Colon (tissue), 2 donors: ENCODE measurements at regions not wholly inside any gene's neighbourhood (a gene's known extent, or its start where the extent isn't known, plus 50 kb on each side); places are given as distances from the start of the nearest gene placed in this dataset.
"Not testable (repeated sequence)": the region's sequence is repeated elsewhere in the genome, so short reads cannot be mapped to it uniquely, and the experiment has no call there.

Experiments
- FAIRE-seq: peaks from 2 replicates; lab custom pipeline; 2012; peaks lifted over from hg19 to GRCh38; lab: Jason Lieb, UNC
- donor health status: control.
- donor health status: control.

DNA sequence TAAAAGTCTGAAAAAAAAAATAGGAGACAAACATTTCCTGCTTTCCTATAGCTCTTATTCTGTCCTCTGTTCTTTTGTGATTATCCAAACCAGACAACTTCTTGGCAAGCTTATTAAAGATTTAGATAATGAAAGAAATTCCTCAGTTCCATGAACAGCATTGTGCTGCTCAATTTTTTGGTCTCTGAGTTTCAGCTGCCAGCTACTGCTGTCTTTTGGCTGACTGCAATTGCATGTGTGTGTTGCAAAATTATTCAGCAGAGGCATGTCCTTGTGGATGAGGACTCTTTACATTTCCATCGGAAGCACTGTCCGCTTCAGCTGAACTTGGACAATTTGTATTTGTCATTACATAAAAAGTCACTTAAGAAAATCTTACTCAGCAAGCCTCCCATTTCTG lies 397.3 kb upstream of the RASGRP1 start:
- FAIRE-seq = no peak

DNA sequence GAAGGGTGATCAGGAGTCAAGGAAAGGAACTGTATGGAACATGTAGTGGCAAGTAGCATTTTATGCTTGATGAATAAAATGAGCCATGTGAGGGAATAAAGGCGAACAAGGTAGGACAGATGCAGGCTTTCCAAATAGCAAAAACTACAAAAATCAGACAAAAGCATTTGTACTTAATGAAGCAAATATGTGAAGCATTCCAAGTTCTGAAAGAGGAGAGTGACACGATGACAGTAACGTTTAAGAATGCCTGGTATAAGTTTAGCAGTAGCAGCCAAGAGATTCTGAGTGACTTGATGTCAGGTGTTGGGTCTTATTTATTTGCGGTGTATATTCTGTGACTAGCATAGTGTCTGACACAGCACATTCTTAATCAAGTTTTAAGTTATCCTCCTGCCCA lies 408.2 kb upstream of the RASGRP1 start:
- FAIRE-seq = no peak

DNA sequence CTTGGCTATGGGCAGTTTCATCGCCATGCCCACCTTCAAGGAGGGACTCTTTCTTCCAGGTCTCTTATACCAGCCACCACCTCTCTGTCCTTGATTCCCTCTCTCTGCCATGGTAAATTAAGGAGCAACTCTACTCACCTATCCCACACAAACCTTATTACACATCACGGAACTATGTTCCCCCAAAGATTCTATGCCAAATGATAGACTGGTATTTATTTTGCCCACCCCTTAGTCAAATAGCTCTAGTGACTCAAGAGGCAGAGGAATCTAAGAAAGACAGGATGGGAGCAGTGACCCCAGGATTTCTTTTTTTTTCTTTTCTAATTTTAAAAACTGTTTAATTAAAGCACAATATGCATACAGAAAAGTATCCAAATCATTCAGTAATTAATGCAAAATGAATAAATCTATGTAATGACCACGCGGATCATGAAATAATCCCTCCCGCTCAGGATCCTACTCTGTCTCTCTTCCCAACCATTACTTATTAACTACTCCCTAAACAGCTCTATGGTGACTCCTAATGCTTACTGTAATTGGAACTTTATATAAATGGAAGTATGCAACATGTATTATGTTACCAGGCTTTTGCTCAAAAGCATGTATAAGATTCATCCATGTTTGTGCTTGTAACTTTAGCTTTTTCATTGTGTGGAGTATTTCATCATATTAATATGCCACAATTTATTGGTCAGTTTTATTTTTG lies 410.8 kb upstream of the RASGRP1 start:
- FAIRE-seq = no peak

DNA sequence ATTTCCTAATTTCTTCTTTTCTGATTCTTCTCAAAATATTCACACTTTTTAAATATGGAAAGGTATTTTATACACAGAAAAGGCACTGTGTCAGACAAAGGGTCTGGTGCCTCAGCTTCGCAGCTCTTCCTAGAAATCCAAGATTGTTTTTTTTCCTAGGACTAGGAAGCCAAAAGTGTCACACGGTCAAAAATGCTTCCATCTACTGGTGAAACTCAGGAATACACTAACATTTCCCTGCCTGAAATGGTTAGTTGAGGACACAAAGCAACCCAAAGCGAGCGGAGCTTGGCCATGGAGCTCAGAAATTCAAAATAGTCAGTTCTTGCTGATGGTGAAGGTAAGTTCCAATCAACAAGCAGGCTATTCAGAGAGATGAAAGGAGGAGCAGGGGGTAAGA lies 426.5 kb upstream of the RASGRP1 start:
- FAIRE-seq = no peak

DNA sequence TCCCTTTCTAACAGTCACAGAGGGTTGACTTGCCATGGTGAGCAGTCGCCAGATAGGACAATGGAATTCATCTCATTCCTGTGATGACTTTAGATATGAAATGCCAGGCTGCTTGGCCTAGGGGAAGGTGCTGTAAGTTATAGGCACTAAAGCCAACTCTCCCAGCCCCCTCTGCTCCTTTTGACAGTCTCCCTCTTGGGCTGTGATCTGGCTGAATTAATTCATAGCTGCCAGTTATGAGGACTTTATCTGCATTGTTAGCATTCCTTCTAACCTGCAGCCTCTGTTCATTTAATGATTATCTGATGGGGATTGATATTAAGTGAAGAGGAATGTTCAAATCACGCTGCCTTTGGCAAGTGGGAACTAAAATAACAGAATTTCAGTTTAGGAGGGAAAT lies 427.1 kb upstream of the RASGRP1 start:
- no peak for FAIRE-seq

DNA sequence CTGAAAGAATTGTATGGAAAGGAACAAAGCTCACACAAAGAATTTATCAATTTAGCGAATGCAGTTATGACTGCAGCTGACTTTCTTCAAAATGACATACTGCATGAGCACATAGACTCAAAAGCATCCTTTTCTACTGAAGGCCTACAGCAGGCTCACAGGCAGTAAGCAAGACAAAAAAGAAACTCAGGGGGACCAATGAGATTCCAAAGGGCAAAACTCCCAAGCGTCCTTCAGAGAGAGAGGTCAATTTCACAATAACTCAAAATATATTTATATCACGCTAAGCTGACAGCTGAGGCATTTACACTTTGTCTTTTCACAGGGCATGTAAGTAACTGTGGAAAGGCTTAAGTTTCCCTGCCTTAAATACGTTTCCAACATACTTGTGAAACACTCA lies 427.9 kb upstream of the RASGRP1 start:
- no peak for FAIRE-seq

DNA sequence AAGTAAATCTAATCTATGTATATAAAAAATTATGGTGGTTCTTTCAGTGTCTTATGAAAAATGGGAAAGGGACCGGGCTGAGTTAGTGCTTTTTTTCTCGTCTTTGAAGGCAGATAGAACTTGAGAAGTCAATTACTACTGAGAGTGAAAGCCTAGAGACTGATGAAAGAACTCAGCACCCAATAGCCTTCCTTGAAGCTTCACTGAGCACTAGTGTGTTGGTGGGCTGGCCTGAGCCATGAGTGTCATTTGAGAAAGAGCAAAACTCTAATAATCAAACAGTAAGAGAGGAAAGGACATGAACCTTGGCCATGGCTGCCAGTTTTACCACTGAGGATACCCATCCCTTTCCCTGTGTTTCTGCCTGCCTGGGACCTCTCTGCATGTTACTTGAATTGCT lies 428.3 kb upstream of the RASGRP1 start:
- no peak for FAIRE-seq

DNA sequence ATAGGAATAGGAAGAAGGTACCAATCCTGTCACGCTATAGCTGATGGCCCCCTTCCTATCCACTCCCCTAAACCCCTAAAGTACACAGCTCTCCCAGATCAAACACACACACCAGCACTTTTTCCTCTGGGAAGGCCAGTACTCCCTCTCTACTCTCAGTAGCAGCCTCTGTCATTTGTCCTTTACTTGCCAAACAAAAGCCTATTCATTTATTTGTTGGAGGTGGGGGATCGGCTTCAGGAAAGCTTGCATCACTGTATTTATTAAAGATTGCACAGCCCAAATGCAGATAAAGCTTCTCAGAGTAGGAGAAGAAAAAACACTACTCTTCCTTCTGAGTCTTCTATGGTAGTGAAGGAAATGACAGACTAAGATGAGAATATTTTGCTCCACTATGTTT lies 429.7 kb upstream of the RASGRP1 start:
- FAIRE-seq = no peak

DNA sequence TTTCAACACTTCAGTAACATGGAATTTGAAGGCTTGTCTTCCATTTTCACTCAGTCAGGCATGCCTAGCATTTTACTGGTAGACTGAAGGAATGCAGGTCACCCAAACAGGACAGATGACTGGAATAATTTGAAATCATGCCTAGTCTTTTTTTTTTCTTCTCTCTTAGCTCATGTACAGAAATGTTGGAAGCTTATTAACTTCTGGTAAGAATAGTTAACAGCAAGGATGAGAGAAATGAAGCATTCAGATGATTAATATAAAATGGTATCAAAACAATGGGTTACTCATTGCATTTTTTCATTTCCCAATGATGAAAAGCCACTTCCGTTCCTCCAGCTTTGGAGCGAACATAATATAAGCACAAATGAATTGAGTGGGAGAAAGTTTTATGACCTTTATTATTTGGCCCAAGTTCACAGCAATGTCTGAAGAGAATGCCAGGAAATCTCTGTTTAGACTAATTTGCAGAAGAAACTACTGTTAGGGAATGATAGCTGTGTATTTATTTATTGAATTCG lies 431.6 kb upstream of the RASGRP1 start:
- no peak for FAIRE-seq

DNA sequence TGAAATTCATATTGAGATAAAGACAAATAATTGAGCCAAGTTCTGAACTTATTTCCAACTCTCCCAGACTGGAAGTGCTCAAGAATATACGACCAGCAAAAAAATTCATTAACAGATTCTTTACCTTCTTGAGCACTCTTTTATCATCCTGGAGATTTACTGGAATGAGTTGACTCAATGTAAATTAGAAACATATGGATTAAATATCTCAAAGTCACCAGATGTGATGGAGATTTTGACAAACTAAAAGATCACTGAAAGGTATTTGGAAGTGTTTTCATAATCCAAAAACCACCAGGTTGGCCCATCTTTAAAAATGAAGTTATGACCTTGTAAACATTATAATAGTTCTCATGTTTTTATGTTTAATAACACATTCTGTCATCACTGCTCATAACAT lies 433.2 kb upstream of the RASGRP1 start:
- no peak for FAIRE-seq

DNA sequence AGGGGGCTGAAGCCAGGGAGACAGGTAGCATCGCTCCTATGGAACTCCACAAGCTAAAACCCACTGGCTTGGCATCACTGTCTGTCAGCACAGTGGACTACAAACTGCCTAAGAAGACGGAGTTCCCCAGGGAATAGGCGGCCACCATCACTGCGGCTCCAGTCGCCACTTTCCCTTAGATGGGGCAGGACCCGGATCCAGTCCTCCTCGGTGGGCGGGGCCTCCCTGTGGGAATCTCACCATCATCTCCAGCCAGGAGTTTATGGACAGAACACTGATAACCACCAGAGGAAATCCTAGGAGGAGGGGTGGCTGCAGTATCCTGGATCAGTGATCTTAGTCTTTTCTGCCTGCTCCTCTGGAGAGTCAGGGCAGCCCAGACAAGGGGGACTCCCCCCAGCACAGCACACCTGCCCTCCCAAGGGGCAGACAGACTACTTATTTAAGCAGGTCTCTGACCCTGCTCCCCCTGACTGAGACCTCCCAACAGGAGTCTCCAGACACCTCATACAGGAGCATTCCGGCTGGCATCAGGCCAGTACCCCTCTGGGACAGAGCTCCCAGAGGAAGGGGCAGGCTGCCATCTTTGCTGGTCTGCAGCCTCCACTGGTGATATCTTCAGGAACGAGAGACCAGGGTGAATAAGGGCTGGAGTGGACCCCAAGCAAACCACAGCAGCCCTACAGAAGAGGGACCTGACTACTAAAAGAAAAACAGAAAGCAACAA lies 435.6 kb upstream of the RASGRP1 start:
- no peak for FAIRE-seq

DNA sequence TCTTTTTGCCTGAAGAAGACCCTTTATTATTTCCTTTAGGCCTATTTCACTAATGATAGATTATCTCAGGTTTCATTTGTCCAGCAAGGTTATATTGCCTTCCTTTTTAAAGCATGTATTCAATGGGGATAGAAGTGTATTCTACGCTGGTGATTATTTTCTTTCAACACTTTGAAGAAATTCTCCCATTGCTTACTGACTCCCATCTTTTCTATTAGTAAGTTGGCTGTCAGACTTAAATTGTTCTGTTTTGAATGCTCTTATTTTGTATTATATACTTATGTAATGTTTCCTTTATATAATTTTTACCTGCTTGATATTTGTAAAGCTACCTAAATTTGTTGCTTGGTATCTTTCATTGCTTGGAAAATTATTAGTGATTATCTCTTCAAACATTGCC lies 445.1 kb upstream of the RASGRP1 start:
- no peak for FAIRE-seq

DNA sequence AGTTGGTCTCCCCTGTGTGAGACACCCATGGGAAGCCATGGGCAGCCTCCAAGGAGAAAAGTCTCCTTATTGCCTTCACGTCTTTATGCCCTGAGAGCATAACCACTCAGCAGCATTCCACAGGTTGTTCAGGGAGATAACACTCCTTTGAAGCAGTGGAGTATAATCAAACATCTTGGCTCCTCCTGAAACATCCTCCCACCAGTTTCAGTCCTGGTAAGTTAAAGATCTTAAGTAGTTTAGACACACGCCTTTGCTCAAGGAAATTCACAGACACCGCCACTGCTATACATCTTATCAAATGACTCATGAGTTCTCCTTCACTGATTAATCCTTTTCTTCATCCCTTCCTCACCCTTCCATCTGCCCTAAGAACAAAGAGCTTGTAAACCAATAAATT lies 446.5 kb upstream of the RASGRP1 start:
- not testable (repeated sequence) for FAIRE-seq

DNA sequence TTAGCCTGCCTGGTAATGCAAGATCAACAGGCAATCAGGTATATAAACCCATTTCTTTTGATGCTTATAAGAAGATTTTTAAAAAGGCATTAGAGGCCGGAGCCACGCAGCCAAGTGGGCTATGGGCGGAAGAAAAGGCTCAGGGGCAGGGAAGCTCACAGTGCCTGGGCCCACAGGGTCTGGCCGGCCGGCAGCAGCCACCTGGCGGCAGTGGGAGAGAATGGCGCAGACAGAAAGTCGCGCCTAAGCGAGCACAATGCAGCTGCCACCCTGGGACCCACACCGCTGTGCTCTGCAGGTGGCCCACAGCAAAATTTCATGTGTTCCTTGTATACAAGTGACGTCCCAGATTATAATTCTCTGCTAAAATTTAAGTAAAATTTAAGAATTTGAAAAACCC lies 448.6 kb upstream of the RASGRP1 start:
- no peak for FAIRE-seq

DNA sequence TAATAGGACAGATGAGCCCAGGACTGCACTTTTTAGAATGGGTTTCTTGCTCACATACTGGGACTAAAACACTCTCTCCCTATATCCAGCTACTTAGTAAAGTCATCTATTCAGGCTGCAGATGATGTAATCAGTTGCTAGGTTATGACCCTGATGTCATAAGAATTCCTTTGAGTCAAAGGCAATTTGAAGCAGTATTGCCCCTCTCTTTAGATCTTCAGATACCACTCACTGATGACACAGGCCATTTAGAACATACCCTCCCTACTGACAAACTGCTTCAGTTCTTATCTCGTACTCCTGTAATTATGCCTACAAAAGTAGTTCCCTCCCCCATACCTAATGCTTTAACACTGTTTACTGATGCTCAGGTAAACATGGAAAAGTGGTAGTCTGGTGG lies 450.1 kb upstream of the RASGRP1 start:
- no peak for FAIRE-seq

DNA sequence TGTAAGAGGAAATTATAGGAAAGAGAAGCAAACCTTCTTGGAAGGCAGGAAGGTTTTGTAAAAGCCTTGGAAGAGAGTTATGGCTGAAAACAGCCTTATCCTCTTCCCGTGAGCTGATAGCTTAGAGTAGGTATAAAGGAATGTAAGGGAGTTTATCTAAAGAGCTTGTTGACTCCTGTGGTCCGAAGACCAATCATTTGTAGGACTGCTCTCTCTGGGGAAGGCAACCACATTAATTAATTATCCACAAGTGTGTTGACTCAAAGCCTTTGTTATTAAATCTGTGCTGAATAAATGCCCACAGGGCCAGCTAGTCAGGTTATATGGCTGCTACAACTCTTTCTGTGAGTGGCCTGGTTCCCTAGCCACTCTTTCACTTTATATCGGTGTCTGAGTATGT lies 452.1 kb upstream of the RASGRP1 start:
- no peak for FAIRE-seq

DNA sequence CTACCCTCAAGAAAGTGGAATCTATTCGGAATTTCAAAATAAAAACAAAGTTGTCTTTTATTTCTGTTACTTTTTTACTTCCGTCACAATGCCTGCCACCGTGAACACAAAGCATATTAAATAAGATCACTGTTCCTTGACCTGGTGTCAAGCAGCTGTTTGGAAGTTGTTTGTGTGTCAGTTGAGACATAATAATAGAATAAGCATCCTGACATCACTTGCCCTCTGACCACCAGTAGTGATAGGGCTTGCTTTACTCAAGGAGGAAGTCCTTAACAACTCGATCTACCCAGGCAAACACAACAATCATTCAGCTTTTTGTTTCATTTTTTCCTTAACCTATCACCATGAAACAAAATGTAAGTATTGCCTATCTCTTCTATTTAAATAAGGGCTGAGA lies 454.4 kb upstream of the RASGRP1 start:
- FAIRE-seq = no peak

DNA sequence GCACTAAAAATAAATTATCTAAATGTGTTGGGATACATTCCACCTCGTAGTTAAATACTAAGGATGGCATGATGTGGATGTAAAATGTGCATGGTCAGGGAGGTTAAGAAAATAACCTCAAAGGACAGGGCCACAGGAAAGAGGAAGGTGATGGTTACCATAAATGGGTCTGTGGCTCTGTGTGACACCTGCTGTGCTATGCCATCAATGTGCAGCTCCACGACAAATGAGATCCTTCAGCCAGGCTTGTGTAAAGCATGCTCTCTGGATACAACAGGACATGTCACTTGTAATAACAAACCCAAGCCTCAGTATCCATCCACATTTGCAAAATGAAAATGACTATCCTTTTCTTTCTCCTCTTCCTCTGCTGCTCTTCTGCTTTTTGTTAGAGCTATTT lies 456.7 kb upstream of the RASGRP1 start:
- FAIRE-seq = no peak

DNA sequence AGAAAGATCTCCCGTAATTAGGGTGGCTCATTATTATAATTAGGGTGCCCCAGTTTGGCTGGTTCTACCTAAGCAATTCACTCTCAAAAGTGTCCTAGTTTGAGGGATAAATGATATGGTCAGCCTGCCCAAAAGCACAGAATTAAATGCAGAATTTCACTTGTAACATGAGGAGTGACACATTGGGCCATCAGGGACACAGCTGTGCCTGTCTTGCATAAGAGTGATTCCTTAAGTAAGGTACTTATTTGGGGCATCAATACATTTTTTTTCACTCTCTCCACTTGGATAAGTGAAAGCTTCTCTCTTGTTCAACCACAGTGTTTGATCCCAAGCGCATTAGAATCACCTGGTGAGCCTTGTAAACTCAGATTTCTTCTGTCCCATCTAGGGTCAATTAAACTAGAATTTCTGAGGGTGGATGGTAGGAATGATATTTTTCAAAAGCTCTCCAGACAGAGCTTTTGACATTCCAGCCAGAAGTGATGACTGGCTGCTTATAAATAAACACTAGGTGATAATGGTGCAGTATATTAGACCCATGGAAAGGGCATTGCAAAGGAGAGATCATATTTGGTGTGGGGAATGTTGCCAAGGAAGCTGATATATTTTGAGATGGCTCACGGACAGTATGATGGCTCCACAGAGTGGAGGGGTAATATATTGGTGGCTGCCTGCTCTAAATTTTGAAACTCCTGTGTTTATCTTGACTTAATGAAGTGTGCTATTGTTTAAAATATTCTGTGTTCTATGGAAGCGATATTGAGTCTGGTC lies 458.1 kb upstream of the RASGRP1 start:
- FAIRE-seq = no peak

DNA sequence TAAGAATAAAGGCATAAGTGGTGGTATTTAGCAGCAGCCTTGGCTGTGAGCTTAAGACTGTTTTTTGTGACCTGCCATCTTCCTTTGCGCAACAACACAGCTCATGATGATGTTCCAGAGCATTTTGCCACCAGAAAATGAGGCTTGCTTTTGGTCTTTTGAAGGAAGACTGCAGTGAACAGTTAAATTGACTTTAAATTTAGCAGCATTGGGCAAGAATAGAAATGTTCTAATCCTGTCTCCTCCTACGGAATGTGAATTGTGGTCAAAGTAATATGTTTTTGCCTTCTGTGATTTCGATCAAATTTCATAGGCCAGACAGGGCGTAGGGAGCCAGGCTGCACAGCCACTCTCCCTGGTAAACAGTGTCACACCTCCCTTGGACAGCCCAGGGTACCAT lies 460.7 kb upstream of the RASGRP1 start:
- FAIRE-seq = no peak

DNA sequence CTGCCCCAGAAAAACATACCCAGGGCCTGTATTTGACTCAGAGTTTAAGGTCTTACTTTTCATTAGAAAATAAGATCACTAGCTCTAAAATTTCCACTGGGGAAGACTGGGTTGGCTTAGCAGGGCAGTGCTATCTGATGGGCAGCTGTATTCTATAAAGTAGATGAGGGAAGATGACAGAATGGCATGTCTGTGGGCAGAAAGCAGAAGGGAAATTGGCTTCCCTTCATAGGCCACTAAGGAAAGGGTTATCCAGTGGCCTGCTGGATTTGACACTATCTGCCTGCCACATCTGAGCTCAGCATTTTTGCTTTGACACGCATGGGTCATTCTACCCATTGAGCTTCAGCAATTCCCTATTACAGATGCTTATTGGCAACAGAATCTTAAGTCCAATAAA lies 461.3 kb upstream of the RASGRP1 start:
- no peak for FAIRE-seq

DNA sequence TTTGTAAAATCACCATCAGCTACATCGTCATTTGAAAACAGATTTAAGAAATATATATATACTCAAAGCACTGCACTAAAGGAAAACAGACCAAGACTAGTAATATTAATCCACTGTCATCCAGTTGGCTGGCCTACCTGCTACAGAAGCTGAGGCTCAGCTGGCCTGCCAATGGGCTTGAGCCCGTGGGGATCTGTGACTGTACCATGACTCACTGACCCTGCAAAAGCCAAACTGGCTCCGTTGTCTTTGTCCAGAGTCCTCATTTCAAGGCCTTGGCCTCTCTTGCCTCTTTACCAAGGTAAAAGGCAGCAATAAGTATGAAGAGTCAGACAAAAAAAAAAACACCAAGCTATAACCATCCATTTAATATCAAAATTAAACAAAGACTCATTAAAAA lies 463.5 kb upstream of the RASGRP1 start:
- FAIRE-seq = no peak

DNA sequence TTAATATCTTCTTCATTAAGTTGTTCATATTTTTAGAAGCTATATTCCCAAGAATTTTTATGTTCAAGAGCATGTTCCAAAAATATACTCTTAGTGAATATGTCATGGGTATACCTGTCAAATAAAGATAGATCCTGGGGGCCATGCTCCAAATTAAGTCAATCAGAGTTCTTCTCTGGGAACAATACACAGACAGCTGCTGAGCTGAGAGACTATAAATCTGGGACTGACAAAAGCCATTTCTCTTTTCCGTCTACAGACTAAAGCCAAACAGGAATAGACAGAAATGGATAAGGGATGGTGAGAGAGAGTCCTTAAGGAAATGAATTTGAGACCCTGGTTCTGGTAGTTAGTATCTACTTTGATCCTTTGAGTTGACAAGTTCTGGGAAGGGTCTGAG lies 465.1 kb upstream of the RASGRP1 start:
- FAIRE-seq = no peak
